ENCODE measurements at regions not wholly inside any gene's neighbourhood (a gene's known extent, or its start where the extent isn't known, plus 50 kb on each side); places are given as distances from the start of the nearest gene placed in this dataset.

DNA sequence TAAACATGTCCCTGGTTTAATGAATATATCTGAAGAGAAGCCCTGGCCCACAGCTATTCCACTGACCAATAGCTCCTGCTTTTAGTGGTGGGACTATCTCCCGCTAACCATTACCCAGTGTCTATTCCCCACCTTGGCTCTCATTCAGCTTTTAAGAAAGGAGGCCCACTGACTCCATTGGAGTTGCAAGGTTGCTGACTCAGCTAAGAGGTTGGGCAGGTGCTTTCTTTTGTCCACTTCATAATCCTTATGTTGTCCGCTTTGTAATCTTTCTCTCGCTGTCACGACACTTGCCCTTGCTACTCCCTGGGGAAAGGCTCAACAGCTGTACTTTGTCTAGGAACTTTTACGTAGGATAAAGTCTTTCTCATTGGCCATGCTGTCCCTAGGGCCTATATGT, 453.4 kb upstream of the CCDC196 start:
- Histone ChIP-seq H3K27me3 (no peaks in the 10 kb centered on the region), H3K4me1 (ENCODE audit: control insufficient read depth in 1 of 2, insufficient read depth in 1 of 2, low read depth in 1 of 2, low read length in 1 of 2) (no peaks in the 10 kb centered on the region), H3K27ac (no peak overlapping the region), H3K9me3 (no peaks in the 10 kb centered on the region), H3K4me3 (ENCODE audit: low read depth in 1 of 2, low read length in 1 of 2) (no peak overlapping the region), H3K36me3 (no peaks in the 10 kb centered on the region)
- TF ChIP-seq, protein P1, sequence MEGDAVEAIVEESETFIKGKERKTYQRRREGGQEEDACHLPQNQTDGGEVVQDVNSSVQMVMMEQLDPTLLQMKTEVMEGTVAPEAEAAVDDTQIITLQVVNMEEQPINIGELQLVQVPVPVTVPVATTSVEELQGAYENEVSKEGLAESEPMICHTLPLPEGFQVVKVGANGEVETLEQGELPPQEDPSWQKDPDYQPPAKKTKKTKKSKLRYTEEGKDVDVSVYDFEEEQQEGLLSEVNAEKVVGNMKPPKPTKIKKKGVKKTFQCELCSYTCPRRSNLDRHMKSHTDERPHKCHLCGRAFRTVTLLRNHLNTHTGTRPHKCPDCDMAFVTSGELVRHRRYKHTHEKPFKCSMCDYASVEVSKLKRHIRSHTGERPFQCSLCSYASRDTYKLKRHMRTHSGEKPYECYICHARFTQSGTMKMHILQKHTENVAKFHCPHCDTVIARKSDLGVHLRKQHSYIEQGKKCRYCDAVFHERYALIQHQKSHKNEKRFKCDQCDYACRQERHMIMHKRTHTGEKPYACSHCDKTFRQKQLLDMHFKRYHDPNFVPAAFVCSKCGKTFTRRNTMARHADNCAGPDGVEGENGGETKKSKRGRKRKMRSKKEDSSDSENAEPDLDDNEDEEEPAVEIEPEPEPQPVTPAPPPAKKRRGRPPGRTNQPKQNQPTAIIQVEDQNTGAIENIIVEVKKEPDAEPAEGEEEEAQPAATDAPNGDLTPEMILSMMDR (IDR thresholded peaks at IDR 0.05): no peak

DNA sequence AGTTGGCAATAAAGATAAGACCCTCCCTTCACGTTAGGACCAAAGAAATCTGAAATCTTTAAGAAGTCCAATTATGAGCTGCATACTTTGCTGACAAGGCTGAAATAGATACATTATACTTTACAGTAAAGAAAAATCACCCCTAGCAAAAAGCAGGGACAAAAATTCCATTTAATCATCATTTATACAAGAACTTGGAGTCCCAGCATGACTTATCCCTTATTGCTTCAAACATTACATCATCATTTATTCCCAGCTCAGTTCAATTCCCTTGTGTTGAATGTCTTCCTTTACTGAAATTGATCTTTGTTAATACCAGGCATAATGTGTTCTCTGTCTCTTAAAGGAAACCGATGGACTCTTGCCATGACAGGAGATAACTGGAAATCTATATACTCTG, 449.6 kb upstream of the CCDC196 start:
- no peaks in the 10 kb centered on the region for H3K9me3 ChIP-seq
- H3K27ac ChIP-seq: no peak overlapping the region
- no peaks in the 10 kb centered on the region for H3K4me1 ChIP-seq (ENCODE audit: control insufficient read depth in 1 of 2, insufficient read depth in 1 of 2, low read depth in 1 of 2, low read length in 1 of 2)
- no peaks in the 10 kb centered on the region for H3K36me3 ChIP-seq
- no peaks in the 10 kb centered on the region for H3K27me3 ChIP-seq
- TF ChIP-seq, protein P1 (IDR thresholded peaks at IDR 0.05): no peak
- no peak overlapping the region for H3K4me3 ChIP-seq (ENCODE audit: low read depth in 1 of 2, low read length in 1 of 2)

DNA sequence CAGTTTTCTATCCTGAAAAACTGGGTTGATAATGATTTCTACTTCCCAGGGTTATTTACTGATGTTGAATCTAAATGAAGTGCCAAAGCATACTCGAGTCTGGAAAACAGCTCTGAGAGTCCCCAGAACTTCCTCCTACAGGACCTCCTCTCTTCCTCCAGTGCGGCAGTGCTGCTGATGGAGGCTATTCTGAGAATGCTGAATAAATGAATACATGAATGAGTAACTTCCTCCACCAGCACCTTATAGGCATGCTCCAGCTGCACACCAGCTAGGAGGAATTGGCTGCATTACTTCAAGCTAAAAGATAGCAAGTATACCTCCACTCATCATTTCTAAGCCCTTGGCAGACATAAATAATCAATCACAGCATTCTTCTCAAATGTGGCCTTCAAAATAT, 448.8 kb upstream of the CCDC196 start:
- no peak overlapping the region for H3K4me3 ChIP-seq (ENCODE audit: low read depth in 1 of 2, low read length in 1 of 2)
- no peaks in the 10 kb centered on the region for H3K9me3 ChIP-seq
- H3K27me3 ChIP-seq: no peaks in the 10 kb centered on the region
- H3K4me1 ChIP-seq (ENCODE audit: control insufficient read depth in 1 of 2, insufficient read depth in 1 of 2, low read depth in 1 of 2, low read length in 1 of 2): no peaks in the 10 kb centered on the region
- no peaks in the 10 kb centered on the region for H3K36me3 ChIP-seq
- TF ChIP-seq, protein P1 (IDR thresholded peaks at IDR 0.05): no peak
- H3K27ac ChIP-seq: no peak overlapping the region

DNA sequence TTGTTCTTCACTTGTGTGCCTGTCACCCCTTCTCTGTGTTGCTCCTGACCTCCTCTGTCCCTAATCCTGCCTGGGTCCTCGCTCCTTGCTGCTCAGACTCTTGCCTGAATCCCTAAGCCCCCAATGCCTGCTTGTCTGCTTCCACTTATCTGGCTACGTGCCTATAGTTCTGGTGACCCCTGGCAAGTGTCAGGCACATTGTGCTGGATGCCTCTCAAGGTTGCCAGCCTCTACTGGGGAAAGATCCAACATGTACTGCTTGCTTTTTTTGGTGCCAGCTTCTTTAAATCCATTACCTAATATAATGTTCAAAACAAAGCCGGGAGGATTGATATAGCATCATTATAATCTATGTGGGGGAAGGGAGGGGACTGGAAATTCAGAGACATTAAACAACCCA, 448.0 kb upstream of the CCDC196 start:
- Histone ChIP-seq H3K27ac (no peak overlapping the region), H3K27me3 (no peaks in the 10 kb centered on the region)
- TF ChIP-seq, protein P1 (IDR thresholded peaks at IDR 0.05): no peak

DNA sequence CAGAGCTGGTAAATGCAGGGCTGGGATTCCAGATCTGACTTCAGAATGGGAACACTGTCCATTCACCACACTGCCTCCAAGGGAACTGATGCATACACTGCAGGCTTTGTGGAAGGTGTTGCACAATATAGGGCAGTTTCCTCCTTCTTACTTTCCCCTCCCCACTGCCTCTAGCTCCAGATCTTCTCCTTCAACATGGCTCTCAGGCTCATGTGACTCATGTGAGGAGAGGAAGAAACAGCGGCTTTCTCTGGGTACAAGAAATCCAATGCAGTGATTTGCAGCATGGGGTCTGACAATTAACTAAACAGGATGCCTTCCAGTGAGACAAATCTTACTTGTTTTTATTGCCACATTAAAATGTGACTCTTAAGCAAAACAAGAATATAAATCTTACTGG, 447.6 kb upstream of the CCDC196 start:
- Histone ChIP-seq H3K27me3 (no peaks in the 10 kb centered on the region), H3K36me3 (no peaks in the 10 kb centered on the region), H3K4me3 (ENCODE audit: low read depth in 1 of 2, low read length in 1 of 2) (no peak overlapping the region), H3K4me1 (ENCODE audit: control insufficient read depth in 1 of 2, insufficient read depth in 1 of 2, low read depth in 1 of 2, low read length in 1 of 2) (no peaks in the 10 kb centered on the region), H3K9me3 (no peaks in the 10 kb centered on the region), H3K27ac (no peak overlapping the region)
- TF ChIP-seq, protein P1 (IDR thresholded peaks at IDR 0.05): no peak

More for the DNA sequence above, 448.0 kb upstream of the CCDC196 start:
- Histone ChIP-seq H3K4me3 (ENCODE audit: low read depth in 1 of 2, low read length in 1 of 2) (no peak overlapping the region), H3K36me3 (no peaks in the 10 kb centered on the region), H3K9me3 (no peaks in the 10 kb centered on the region), H3K4me1 (ENCODE audit: control insufficient read depth in 1 of 2, insufficient read depth in 1 of 2, low read depth in 1 of 2, low read length in 1 of 2) (no peaks in the 10 kb centered on the region)

DNA sequence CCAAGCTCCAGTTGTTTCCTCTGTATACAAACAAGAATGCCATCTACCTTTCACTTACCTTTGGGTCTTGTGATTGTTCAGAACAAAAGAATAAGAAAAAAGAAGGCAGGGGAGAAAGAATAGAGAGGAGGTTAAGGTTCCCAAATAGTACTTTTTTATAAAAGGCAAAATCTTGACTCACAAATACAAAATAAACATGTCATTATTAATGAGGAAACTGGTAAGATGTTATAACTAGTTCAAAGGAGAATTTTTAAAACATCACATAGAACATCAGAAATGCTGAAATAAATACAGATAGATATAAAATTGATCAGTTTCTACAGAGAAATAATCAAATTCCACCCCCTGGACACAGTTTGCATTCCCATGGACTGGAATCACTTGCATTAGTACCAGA, 446.7 kb upstream of the CCDC196 start:
- no peaks in the 10 kb centered on the region for H3K36me3 ChIP-seq
- H3K4me1 ChIP-seq (ENCODE audit: control insufficient read depth in 1 of 2, insufficient read depth in 1 of 2, low read depth in 1 of 2, low read length in 1 of 2): no peaks in the 10 kb centered on the region
- no peaks in the 10 kb centered on the region for H3K27me3 ChIP-seq
- H3K27ac ChIP-seq: no peak overlapping the region
- H3K4me3 ChIP-seq (ENCODE audit: low read depth in 1 of 2, low read length in 1 of 2): no peak overlapping the region
- TF ChIP-seq, protein P1 (IDR thresholded peaks at IDR 0.05): no peak
- no peaks in the 10 kb centered on the region for H3K9me3 ChIP-seq

Measured in neutrophil (primary cell).